Effector CD8-positive, alpha-beta T cell (primary cell): ENCODE measurements at regions not wholly inside any gene's neighbourhood (a gene's known extent, or its start where the extent isn't known, plus 50 kb on each side); places are given as distances from the start of the nearest gene placed in this dataset.

Source experiments
- DNase-seq: peaks from one replicate; lab custom pipeline; 2025; lab: John Stamatoyannopoulos, UW

GRCh38 chr18:34978533-34978893, 62.7 kb upstream of the MAPRE2 start:
- DNase-seq: no peak

- DNase-seq: no peak
These were observed 62.1 kb upstream of the MAPRE2 start for GRCh38 chr18:34978953-34979608.

GRCh38 chr18:34981487-34981886, 59.7 kb upstream of the MAPRE2 start:
- DNase-seq: no peak

GRCh38 chr18:34985963-34986362, 55.2 kb upstream of the MAPRE2 start:
- no peak for DNase-seq

- no peak for DNase-seq
These were observed 50.6 kb upstream of the MAPRE2 start for GRCh38 chr18:34990597-34990996.

- no peak for DNase-seq
These were observed 50.1 kb upstream of the MAPRE2 start for GRCh38 chr18:34991152-34991551.
